ENCODE measurements at regions not wholly inside any gene's neighbourhood (a gene's known extent, or its start where the extent isn't known, plus 50 kb on each side); places are given as distances from the start of the nearest gene placed in this dataset.

DNA sequence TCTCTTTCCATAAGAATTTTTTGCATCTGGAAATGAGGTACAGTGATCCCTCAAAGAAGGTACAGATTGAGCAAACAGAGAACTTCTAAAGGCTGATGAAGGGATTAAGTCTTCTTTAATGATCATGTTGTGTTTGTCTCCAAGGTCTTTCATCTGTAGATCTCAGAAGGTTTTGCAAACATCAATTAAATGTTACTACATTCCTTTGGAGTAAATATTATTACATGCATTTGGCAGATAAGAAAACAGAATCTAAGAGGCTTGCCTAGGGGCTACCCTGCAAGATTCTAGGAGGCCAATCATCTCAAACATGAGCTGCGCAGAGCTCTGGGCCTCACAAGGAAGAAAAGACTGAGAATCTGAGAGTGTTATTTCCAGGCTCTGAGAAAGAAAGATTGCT is 70.9 kb upstream of the LPP start:
- Histone ChIP-seq H3K4me3 (no peak overlapping the region), H3K27ac (no peak overlapping the region)
- intact Hi-C loops (cut with DNase I; ENCODE audit: low total_unique reads) = no loop called here

DNA sequence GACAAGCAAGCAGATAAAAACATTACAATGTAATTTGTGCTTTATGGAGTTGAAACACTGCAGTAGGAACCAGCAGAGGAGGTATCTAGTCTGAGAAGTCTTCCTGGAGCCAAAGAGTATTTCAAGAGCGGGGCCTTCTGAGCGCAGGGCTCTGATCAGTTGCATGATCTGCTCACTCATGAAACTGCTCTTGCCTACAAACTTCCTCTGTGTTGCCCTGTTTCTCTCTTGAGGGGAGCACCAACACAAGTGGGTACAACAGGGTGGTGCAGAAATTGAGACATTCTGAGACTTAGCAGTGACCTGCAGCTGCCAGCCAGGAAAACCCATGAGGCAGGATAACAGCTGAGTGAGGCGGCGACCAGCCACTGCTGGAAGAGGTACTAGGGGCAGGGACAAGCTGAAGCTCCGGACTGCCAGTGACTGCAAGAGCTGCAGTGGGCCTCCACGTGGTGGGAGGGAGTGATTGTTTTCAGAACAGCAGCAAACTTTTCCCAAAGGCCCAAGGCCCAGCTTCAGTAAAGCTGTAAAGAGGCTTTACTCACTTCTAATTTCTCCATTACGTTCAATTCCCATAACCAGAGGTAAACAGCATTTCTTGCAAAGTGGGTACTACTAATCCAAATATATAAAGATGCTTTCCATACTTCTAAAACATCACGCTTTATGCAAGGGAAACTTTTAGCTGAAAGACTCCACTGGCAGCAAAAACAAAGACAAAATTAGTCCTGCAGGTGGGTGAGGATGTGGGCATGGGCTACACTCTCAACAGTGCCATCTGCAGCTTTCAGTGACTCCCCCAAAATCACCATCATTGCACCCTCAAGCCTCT is 69.0 kb upstream of the LPP start:
- Histone ChIP-seq H3K36me3 (no peaks in the 10 kb centered on the region), H3K27ac (no peak overlapping the region), H3K9me3 (no peaks in the 10 kb centered on the region), H3K27me3 (no peaks in the 10 kb centered on the region), H3K4me3 (no peak overlapping the region), H3K4me1 (no peaks in the 10 kb centered on the region)
- no peak for DNase-seq
- TF ChIP-seq, protein P1, sequence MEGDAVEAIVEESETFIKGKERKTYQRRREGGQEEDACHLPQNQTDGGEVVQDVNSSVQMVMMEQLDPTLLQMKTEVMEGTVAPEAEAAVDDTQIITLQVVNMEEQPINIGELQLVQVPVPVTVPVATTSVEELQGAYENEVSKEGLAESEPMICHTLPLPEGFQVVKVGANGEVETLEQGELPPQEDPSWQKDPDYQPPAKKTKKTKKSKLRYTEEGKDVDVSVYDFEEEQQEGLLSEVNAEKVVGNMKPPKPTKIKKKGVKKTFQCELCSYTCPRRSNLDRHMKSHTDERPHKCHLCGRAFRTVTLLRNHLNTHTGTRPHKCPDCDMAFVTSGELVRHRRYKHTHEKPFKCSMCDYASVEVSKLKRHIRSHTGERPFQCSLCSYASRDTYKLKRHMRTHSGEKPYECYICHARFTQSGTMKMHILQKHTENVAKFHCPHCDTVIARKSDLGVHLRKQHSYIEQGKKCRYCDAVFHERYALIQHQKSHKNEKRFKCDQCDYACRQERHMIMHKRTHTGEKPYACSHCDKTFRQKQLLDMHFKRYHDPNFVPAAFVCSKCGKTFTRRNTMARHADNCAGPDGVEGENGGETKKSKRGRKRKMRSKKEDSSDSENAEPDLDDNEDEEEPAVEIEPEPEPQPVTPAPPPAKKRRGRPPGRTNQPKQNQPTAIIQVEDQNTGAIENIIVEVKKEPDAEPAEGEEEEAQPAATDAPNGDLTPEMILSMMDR (IDR thresholded peaks at IDR 0.05) = no peak
- intact Hi-C loops (cut with DNase I; ENCODE audit: low total_unique reads) = no loop called here

More for the DNA sequence above, 70.9 kb upstream of the LPP start:
- H3K9me3 ChIP-seq = no peaks in the 10 kb centered on the region
- H3K36me3 ChIP-seq = no peaks in the 10 kb centered on the region
- H3K4me1 ChIP-seq = peaks cover 0 to under 1% (median 0%) of the 10 kb centered on the region in 4 donors
- DNase-seq = no peak
- TF ChIP-seq, protein P1 (IDR thresholded peaks at IDR 0.05) = no peak
- no peaks in the 10 kb centered on the region for H3K27me3 ChIP-seq

GRCh38 chr3:188085584-188086560 is 68.1 kb upstream of the LPP start:
- Histone ChIP-seq H3K4me3 (no peak overlapping the region), H3K27me3 (no peaks in the 10 kb centered on the region), H3K27ac (no peak overlapping the region), H3K4me1 (no peaks in the 10 kb centered on the region), H3K36me3 (no peaks in the 10 kb centered on the region), H3K9me3 (no peaks in the 10 kb centered on the region)
- TF ChIP-seq, protein P1 (IDR thresholded peaks at IDR 0.05) = no peak
- intact Hi-C loops (cut with DNase I; ENCODE audit: low total_unique reads) = no loop called here
- no peak for DNase-seq

- Histone ChIP-seq H3K4me3 (no peak overlapping the region), H3K27me3 (no peaks in the 10 kb centered on the region), H3K4me1 (no peaks in the 10 kb centered on the region), H3K9me3 (no peaks in the 10 kb centered on the region), H3K36me3 (no peaks in the 10 kb centered on the region), H3K27ac (no peak overlapping the region)
- no peak for DNase-seq
- intact Hi-C loops (cut with DNase I; ENCODE audit: low total_unique reads) = no loop called here
- TF ChIP-seq, protein P1 (IDR thresholded peaks at IDR 0.05) = no peak
Measured at GRCh38 chr3:188088948-188089685, 64.8 kb upstream of the LPP start.

DNA sequence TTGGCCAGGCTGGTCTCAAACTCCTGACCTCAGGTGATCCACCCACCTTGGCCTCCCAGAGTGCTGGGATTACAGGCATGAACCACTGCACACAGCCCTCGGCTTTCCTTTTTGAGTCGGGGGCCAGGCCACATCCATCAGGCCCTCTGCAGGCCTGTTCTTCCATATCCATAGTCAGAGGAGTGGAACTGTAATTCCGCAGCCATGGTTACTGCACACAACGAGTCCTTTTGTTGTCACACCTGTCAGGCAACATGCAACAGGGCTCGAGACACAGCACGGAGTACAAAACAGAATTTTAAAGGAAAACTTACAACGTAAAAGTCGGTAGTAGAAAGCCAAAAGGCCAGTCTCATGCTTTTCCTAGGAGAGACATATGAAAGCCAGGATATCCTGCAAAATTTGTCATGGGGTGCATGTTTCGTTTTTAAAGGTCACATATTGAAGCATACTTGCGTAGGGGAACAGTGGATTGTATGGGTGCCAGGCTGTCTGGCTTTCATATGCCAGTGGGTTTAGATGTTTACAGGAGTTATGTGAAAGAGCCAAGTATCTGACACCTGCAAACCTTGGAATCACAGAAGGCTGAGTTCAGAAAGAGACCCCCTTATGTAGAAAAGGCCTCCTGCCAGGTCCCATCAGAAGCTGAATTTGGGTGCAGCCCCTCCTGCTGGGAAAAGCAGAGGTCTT is 63.2 kb upstream of the LPP start:
- TF ChIP-seq, protein P1 (IDR thresholded peaks at IDR 0.05) = no peak
- H3K36me3 ChIP-seq = no peaks in the 10 kb centered on the region
- H3K9me3 ChIP-seq = no peaks in the 10 kb centered on the region
- no peak overlapping the region for H3K27ac ChIP-seq
- DNase-seq = no peak
- no peaks in the 10 kb centered on the region for H3K4me1 ChIP-seq
- intact Hi-C loops (cut with DNase I; ENCODE audit: low total_unique reads) = no loop called here
- no peaks in the 10 kb centered on the region for H3K27me3 ChIP-seq
- H3K4me3 ChIP-seq = no peak overlapping the region
